SIG-M5 treated with dmso at 0.1 percent for 504 hours (cell line): ENCODE measurements at regions not wholly inside any gene's neighbourhood (a gene's known extent, or its start where the extent isn't known, plus 50 kb on each side); places are given as distances from the start of the nearest gene placed in this dataset.

Source experiments
- DNase-seq: peaks from one replicate; lab custom pipeline; 2025; ENCODE audit not compliant: unreplicated experiment; lab: John Stamatoyannopoulos, UW

- DNase-seq = no peak
These were observed 103.1 kb upstream of the CXCR4 start for GRCh38 chr2:136221026-136221425.

DNA sequence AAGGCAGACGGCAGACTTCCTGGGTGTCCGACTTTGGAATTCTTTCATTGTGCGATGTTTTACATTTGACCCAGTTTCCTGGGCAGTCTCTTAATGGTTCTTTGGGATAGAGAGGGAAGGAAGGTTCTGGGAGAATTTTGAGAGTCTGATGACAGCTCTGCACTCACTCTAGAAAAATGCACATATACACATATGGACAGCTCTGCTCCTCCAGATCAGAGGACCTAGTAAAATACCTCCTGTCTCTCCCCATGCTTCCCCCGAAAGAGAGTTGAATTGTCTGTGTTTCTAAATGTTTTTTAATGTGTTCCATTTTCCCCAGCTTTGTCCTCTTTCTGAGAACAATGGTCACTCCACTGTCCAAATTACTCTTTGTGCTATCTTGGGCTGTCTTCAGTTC is 102.0 kb upstream of the CXCR4 start:
- DNase-seq = no peak

- no peak for DNase-seq
These were observed 101.4 kb upstream of the CXCR4 start for GRCh38 chr2:136219341-136219740.

DNA sequence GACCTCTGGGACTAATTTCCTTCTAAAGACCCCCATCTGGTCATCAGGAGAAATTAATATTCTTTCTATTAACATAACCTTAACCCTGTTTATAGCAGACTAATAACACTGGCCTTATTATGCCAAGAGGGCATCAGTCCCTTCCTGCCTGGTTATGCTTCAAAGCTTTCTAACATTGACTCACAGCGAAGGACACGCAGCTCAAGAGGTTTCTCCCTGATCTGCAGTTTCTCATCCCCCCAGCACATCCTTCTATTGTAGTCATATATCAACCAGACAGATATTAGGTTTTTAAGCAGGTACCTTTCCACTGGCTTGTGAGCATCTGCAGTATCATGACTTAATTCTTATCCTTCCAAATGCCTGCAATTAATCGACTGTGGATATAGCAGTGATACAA is 100.0 kb upstream of the CXCR4 start:
- DNase-seq = no peak

DNA sequence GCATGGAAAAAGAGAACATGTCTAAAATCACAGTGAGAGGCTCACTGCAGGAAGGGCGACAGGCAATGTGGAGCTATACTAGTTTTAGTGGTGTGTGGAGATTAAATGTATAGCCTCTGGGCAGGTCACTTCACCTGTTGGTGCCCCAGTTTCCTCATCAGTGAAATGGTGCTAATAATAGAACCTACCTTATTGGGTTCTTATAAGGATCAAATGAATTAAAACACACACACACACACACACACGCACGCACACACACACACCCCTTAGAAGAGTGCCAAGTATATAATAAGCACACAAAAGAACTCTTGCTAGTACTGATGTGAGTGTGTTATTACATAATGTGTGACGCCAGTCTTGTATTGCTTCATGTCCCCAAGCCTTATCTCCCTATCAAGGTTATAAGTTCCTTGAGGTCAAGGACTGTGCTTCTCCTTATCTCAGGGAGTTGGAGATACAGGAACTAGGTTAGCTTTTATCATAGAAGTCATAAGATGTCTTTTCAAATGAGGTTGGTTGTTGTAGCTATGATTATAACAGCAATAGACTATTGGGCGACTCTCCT is 98.0 kb upstream of the CXCR4 start:
- DNase-seq = peak; percentile 79

DNA sequence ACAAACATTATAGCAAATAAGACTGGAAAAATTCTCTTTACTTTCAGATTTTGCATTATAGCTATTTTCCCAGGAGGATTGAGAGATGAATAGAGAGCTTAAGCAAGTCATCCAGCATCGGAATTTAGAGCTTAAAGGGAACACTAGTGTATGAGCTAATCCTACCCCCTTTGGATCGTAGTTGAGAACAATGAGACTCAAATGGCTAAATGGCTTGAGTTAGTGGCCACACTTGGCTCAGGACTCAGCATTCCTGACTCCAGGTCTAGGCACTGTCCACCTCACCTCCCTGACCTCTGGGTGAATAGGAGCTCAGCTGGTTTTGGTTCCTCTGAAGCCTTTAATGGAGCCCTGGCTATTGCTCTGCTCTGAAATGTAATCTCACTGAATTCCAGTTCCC is 97.5 kb upstream of the CXCR4 start:
- no peak for DNase-seq

GRCh38 chr2:136214307-136215200 is 96.6 kb upstream of the CXCR4 start:
- DNase-seq = peak; percentile 95

- no peak for DNase-seq
These were observed 95.9 kb upstream of the CXCR4 start for GRCh38 chr2:136213836-136214235.

DNA sequence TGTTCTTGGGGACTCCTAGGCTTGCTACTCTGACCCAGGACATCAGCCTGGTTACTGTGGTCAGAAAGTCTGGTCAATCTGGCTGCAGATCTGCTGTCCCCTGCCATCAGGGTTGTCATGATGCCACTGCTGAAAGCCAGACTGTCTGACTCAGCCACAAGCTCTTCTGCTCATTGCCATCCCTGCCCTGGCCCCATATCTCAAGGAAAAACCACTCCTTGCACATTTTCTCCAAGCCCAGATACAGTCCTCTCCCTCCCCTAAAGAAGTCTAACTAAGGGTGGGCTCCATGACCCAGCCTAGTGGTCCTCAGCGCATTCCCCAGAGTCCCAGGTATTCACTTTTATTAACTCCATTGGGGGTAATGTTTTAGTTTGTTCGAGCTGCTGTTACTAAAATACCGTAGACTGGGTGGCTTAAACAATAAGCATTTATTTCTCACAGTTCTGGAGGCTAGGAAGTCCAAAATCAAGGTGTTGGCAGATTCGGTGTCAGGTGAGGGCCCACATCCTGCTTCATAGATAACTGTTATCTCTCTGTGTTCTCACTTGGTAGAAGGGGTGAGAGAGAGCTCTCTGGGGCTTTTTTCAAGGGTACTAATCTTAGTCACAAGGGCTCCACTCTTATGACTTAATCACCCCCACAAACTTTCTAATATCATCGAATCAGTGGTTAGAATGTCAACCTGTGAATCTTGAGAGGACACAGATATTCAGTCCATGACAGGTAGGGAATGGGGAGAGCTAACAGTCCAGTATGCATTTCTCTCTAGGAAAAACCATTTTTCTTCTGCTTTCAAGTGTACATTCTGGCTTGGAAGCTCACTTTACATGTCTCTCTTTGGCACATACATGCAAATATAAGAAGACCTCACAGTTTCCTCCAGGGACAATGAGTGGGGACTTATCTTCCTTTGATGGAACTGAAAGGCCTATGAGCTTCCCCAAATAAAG is 94.8 kb upstream of the CXCR4 start:
- no peak for DNase-seq

- no peak for DNase-seq
These were observed 93.8 kb upstream of the CXCR4 start for GRCh38 chr2:136211701-136212100.

- DNase-seq = no peak
These were observed 92.9 kb upstream of the CXCR4 start for GRCh38 chr2:136210822-136211221.

GRCh38 chr2:136210455-136210805 is 92.5 kb upstream of the CXCR4 start:
- no peak for DNase-seq

GRCh38 chr2:136209561-136210454 is 91.9 kb upstream of the CXCR4 start:
- DNase-seq = no peak

DNA sequence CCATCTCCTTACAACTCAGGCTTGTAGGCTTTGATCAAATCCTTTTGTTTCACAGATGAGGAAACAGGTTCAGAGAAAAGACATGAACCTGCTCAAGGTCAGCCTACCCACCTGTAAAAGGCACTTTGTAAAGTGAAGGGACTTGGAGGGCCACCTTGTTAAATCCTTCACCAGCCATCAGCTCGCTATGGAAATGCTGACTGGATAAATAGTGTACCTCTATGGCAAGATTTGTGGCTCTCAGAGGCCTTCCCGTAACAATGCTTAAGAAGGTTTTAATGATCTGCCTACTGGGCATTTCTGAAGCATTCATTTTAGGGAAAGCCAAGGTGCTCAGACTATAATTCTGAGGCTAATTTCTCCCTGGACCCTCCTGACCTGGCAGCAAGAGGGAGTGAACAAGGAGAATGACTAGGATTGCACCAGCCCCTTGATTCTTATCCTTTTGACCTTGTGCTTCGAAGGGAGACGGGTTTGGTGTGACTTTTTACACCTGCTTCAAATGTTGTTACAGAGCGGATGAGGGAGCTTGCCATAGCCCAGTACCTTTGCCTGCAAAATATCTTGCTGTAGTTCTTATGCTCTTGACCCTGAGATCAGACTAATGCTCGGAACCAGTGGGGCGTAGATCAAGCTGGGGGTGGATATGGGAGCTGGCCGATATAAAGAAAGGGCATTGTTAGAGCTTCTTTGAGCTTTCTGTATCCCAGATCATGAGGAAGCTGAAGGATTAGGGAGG is 90.9 kb upstream of the CXCR4 start:
- DNase-seq = no peak

DNA sequence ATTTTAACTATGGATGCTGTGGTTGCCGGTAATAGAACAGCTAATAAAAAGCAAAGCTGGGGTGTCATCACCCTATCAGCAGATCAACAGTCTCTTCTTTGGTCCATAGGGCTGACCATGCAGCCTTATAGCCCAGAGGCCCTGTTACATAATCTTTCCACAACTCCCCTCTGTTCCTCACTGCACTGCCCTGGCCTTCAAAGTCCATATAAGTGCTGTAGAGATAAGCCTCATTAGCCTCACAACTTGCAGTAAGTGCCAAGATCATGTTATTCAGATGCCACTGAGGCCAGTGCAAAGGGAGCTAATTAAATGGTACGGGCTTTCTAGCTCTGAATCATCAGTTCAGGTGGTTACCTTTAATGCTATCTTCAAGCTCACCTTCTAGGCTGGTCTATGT is 89.7 kb upstream of the CXCR4 start:
- DNase-seq = peak; percentile 45

DNA sequence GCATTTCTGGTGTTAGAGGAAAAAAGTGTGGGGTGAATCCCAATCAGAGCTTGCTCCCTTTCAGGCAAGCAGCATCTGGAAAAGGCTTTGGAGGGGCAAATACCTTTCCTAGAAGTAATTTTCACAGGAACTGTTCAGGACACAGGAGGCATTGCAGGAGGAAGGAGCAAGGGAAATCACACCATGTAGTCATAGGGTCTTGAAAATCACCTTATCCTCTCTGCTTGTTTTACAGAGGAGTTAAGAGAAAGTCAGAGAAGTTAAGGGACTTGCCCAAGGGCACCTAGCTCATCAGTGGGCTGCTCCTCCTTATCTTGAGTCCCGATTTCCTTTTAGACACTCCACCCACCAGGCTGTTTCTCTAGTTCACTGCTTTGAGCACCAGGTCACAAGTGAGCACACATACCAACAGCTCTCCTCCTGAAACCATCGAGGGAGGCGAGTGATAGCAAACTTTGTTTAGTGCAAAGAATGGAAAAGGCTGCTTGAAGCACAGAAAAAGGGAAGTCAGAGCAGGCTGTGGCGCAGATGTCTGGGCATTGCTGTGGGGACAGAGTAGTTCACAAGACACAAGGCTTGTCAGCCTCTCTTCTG is 89.2 kb upstream of the CXCR4 start:
- peak; percentile 76 for DNase-seq

- no peak for DNase-seq
These were observed 88.7 kb upstream of the CXCR4 start for GRCh38 chr2:136206613-136207012.

DNA sequence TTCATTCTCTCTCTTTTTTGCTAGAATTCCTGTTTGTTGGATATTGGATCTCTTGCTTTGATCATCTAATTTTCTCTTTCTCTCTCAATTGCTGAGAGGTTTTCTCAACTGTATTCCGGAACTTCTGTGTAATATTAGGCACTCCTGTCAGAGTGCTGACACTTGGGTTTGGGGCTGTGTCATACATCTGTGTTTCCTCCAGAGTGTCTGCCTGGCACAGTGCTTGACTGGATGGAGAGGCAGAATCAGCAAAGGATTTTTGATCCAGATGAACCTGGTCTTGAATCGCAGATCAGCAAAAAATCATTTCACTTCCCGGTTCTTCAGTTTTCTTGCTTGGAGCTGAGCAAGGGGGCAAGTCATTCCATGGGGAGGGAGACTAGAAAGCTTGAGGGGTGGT is 87.7 kb upstream of the CXCR4 start:
- DNase-seq = no peak

DNA sequence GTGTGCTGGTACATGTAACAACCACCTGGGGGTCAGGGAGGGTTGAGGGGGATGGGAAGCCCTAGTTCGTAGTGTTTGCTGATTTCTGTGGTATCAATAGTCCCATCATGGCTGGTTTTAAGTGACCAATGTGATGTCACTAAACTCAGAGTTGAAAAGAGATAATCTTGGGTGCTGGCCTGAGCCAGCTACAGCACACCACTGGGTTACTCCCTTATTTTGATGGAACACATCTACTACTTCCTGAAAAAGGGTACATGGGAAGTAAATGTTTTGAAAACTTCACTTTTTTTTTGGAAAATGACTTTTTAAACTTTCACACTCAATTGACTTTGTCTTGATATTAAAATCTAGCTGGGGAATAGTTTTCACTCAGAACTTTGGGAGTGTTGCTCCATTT is 87.0 kb upstream of the CXCR4 start:
- DNase-seq = no peak

- DNase-seq = no peak
These were observed 77.3 kb upstream of the CXCR4 start for GRCh38 chr2:136195226-136195625.
